ENCODE measurements at regions not wholly inside any gene's neighbourhood (a gene's known extent, or its start where the extent isn't known, plus 50 kb on each side); places are given as distances from the start of the nearest gene placed in this dataset.

- DNase-seq (no peak), ATAC-seq (no peak)
- intact Hi-C loops (cut with DNase I, micrococcal nuclease), result no loop called here
- no peaks in the 10 kb centered on the region for H3K27me3 Mint-ChIP-seq
- no peaks in the 10 kb centered on the region for H3K9me3 Mint-ChIP-seq (ENCODE audit: low read depth)
- no peak overlapping the region for H3K4me3 Mint-ChIP-seq
- ChIA-PET POLR2A (no interaction called here), CTCF (no interaction called here)
- H3K36me3 Mint-ChIP-seq (ENCODE audit: low read depth), result no peaks in the 10 kb centered on the region
- no peak overlapping the region for H3K27ac Mint-ChIP-seq
- no peaks in the 10 kb centered on the region for H3K4me1 Mint-ChIP-seq
These were observed 462.0 kb downstream of the INSC start for GRCh38 chr11:15576769-15577168.

- DNase-seq, result no peak
- ChIA-PET POLR2A (no interaction called here), CTCF (interaction anchor here (0.5 kb wide), 1 partner anchor 1813 kb away, joined by 3 read pairs; no protein-coding TSS in a partner anchor)
- Mint-ChIP-seq H3K4me3 (no peak overlapping the region), H3K4me1 (no peaks in the 10 kb centered on the region), H3K9me3 (ENCODE audit: low read depth) (no peaks in the 10 kb centered on the region), H3K36me3 (ENCODE audit: low read depth) (no peaks in the 10 kb centered on the region), H3K27me3 (no peaks in the 10 kb centered on the region), H3K27ac (no peak overlapping the region)
- ATAC-seq, result no peak
- intact Hi-C loops (cut with DNase I, micrococcal nuclease), result no loop called here
These were observed 462.8 kb downstream of the INSC start for GRCh38 chr11:15577519-15577918.

GRCh38 chr11:15579287-15580001, 464.7 kb downstream of the INSC start:
- Mint-ChIP-seq H3K27ac (no peak overlapping the region), H3K9me3 (ENCODE audit: low read depth) (no peaks in the 10 kb centered on the region), H3K4me3 (no peak overlapping the region), H3K4me1 (no peaks in the 10 kb centered on the region), H3K27me3 (no peaks in the 10 kb centered on the region), H3K36me3 (ENCODE audit: low read depth) (no peaks in the 10 kb centered on the region)
- ATAC-seq, result no peak
- ChIA-PET POLR2A (no interaction called here), CTCF (interaction anchor here (0.5 to 1.0 kb wide), 2 partner anchors 13 to 1313 kb away, joined by 3 to 4 read pairs; no protein-coding TSS in a partner anchor)
- intact Hi-C loops (cut with DNase I, micrococcal nuclease), result no loop called here
- DNase-seq, result no peak

GRCh38 chr11:15580056-15580774, 465.5 kb downstream of the INSC start:
- H3K27ac Mint-ChIP-seq, result no peak overlapping the region
- ATAC-seq (no peak), DNase-seq (no peak)
- no peaks in the 10 kb centered on the region for H3K36me3 Mint-ChIP-seq (ENCODE audit: low read depth)
- intact Hi-C loops (cut with DNase I, micrococcal nuclease), result no loop called here
- H3K4me1 Mint-ChIP-seq, result no peaks in the 10 kb centered on the region
- ChIA-PET CTCF (interaction anchor here (1.0 kb wide), 1 partner anchor 12 kb away, joined by 3 read pairs; no protein-coding TSS in a partner anchor), POLR2A (no interaction called here)
- H3K4me3 Mint-ChIP-seq, result no peak overlapping the region
- no peaks in the 10 kb centered on the region for H3K9me3 Mint-ChIP-seq (ENCODE audit: low read depth)
- no peaks in the 10 kb centered on the region for H3K27me3 Mint-ChIP-seq

- ChIA-PET CTCF (interaction anchor here (1.0 kb wide), 1 partner anchor 12 kb away, joined by 3 read pairs; no protein-coding TSS in a partner anchor), POLR2A (no interaction called here)
- H3K27ac Mint-ChIP-seq, result no peak overlapping the region
- H3K4me3 Mint-ChIP-seq, result no peak overlapping the region
- H3K9me3 Mint-ChIP-seq (ENCODE audit: low read depth), result no peaks in the 10 kb centered on the region
- intact Hi-C loops (cut with DNase I, micrococcal nuclease), result no loop called here
- DNase-seq (no peak), ATAC-seq (no peak)
- H3K4me1 Mint-ChIP-seq, result no peaks in the 10 kb centered on the region
- H3K36me3 Mint-ChIP-seq (ENCODE audit: low read depth), result no peaks in the 10 kb centered on the region
- no peaks in the 10 kb centered on the region for H3K27me3 Mint-ChIP-seq
These were observed 466.0 kb downstream of the INSC start for GRCh38 chr11:15580775-15581095.

GRCh38 chr11:15584158-15584557, 469.4 kb downstream of the INSC start:
- H3K9me3 Mint-ChIP-seq (ENCODE audit: low read depth), result no peaks in the 10 kb centered on the region
- DNase-seq (no peak), ATAC-seq (no peak)
- H3K4me3 Mint-ChIP-seq, result no peak overlapping the region
- no peak overlapping the region for H3K27ac Mint-ChIP-seq
- intact Hi-C loops (cut with DNase I, micrococcal nuclease), result no loop called here
- H3K36me3 Mint-ChIP-seq (ENCODE audit: low read depth), result no peaks in the 10 kb centered on the region
- H3K4me1 Mint-ChIP-seq, result no peaks in the 10 kb centered on the region
- ChIA-PET POLR2A (no interaction called here), CTCF (no interaction called here)
- no peaks in the 10 kb centered on the region for H3K27me3 Mint-ChIP-seq

GRCh38 chr11:15585602-15586331, 471.0 kb downstream of the INSC start:
- intact Hi-C loops (cut with DNase I, micrococcal nuclease), result no loop called here
- POLR2A ChIA-PET, result no interaction called here

GRCh38 chr11:15586741-15587473, 472.2 kb downstream of the INSC start:
- Mint-ChIP-seq H3K36me3 (ENCODE audit: low read depth) (no peaks in the 10 kb centered on the region), H3K27ac (no peak overlapping the region), H3K4me1 (no peaks in the 10 kb centered on the region), H3K27me3 (no peaks in the 10 kb centered on the region), H3K4me3 (no peak overlapping the region), H3K9me3 (ENCODE audit: low read depth) (no peaks in the 10 kb centered on the region)
- ChIA-PET CTCF (no interaction called here), POLR2A (no interaction called here)
- intact Hi-C loops (cut with DNase I, micrococcal nuclease), result no loop called here
- DNase-seq, result no peak
- ATAC-seq, result no peak

More at GRCh38 chr11:15585602-15586331, 471.0 kb downstream of the INSC start:
- Mint-ChIP-seq H3K4me1 (no peaks in the 10 kb centered on the region), H3K27me3 (no peaks in the 10 kb centered on the region), H3K27ac (no peak overlapping the region), H3K36me3 (ENCODE audit: low read depth) (no peaks in the 10 kb centered on the region), H3K4me3 (no peak overlapping the region), H3K9me3 (ENCODE audit: low read depth) (no peaks in the 10 kb centered on the region)
- DNase-seq (no peak), ATAC-seq (no peak)
- CTCF ChIA-PET, result no interaction called here

GRCh38 chr11:15589070-15589626, 474.4 kb downstream of the INSC start:
- CTCF ChIA-PET, result interaction anchor here (0.7 kb wide), 1 partner anchor 718 kb away, joined by 3 read pairs; no protein-coding TSS in a partner anchor
- H3K36me3 Mint-ChIP-seq (ENCODE audit: low read depth), result no peaks in the 10 kb centered on the region

GRCh38 chr11:15590132-15590531, 475.4 kb downstream of the INSC start:
- Mint-ChIP-seq H3K4me3 (no peak overlapping the region), H3K9me3 (ENCODE audit: low read depth) (no peaks in the 10 kb centered on the region), H3K4me1 (no peaks in the 10 kb centered on the region), H3K36me3 (ENCODE audit: low read depth) (no peaks in the 10 kb centered on the region), H3K27ac (no peak overlapping the region), H3K27me3 (no peaks in the 10 kb centered on the region)
- ATAC-seq (no peak), DNase-seq (no peak)
- intact Hi-C loops (cut with DNase I, micrococcal nuclease), result no loop called here
- ChIA-PET POLR2A (no interaction called here), CTCF (interaction anchor here (0.8 kb wide), 1 partner anchor 724 kb away, joined by 3 read pairs; no protein-coding TSS in a partner anchor)

More at GRCh38 chr11:15589070-15589626, 474.4 kb downstream of the INSC start:
- no peak for DNase-seq
- Mint-ChIP-seq H3K9me3 (ENCODE audit: low read depth) (no peaks in the 10 kb centered on the region), H3K27ac (no peak overlapping the region), H3K4me3 (no peak overlapping the region), H3K4me1 (no peaks in the 10 kb centered on the region), H3K27me3 (no peaks in the 10 kb centered on the region)
- POLR2A ChIA-PET, result no interaction called here
- ATAC-seq, result no peak
- intact Hi-C loops (cut with DNase I, micrococcal nuclease), result no loop called here

- intact Hi-C loops (cut with DNase I, micrococcal nuclease), result no loop called here
- ChIA-PET POLR2A (no interaction called here), CTCF (no interaction called here)
- ATAC-seq (no peak), DNase-seq (no peak)
- Mint-ChIP-seq H3K36me3 (ENCODE audit: low read depth) (no peaks in the 10 kb centered on the region), H3K4me1 (no peaks in the 10 kb centered on the region), H3K9me3 (ENCODE audit: low read depth) (no peaks in the 10 kb centered on the region), H3K27ac (no peak overlapping the region), H3K4me3 (no peak overlapping the region), H3K27me3 (no peaks in the 10 kb centered on the region)
These were observed 476.4 kb downstream of the INSC start for GRCh38 chr11:15591112-15591537.
